Astrocyte (in vitro differentiated cells and primary cell): ENCODE measurements at regions not wholly inside any gene's neighbourhood (a gene's known extent, or its start where the extent isn't known, plus 50 kb on each side); places are given as distances from the start of the nearest gene placed in this dataset.
"Not testable (repeated sequence)": the region's sequence is repeated elsewhere in the genome, so short reads cannot be mapped to it uniquely, and the experiment has no call there.

Experiments
- DNase-seq: peaks from one replicate; pipeline ENCODE4 v3.0.0-alpha.2; 2010; ENCODE audit warnings: low read depth
- FAIRE-seq: peaks from 2 replicates; lab custom pipeline; 2011; peaks lifted over from hg19 to GRCh38; lab: Jason Lieb, UNC
- H2AFZ ChIP-seq: 2 replicates; pipeline ENCODE4 v1.6.0; 2012; ENCODE audit warnings: low read depth, low read length, inconsistent platforms
- H3K27ac ChIP-seq: 2 replicates; pipeline ENCODE4 v1.5.1; 2011; ENCODE audit warnings: low read depth, low read length, inconsistent platforms
- H3K27me3 ChIP-seq: 2 replicates; pipeline ENCODE4 v1.6.0; 2011; ENCODE audit warnings: low read length, inconsistent platforms; ENCODE audit not compliant: insufficient read depth
- H3K36me3 ChIP-seq: 2 replicates; pipeline ENCODE4 v1.5.1; 2011; ENCODE audit warnings: low read length, inconsistent platforms; ENCODE audit not compliant: insufficient read depth
- H3K4me1 ChIP-seq: 2 replicates; pipeline ENCODE4 v1.5.1; 2011; ENCODE audit warnings: low read length, inconsistent platforms; ENCODE audit not compliant: insufficient read depth
- H3K4me2 ChIP-seq: 2 replicates; pipeline ENCODE4 v1.6.0; 2012; ENCODE audit warnings: low read length, inconsistent platforms
- H3K4me3 ChIP-seq: 2 replicates; pipeline ENCODE4 v1.5.1; 2011; ENCODE audit warnings: low read depth, mild to moderate bottlenecking, low read length, inconsistent platforms; ENCODE audit not compliant: insufficient read depth
- H3K79me2 ChIP-seq: 2 replicates; pipeline ENCODE4 v1.6.0; 2012; ENCODE audit warnings: mild to moderate bottlenecking, low read length, inconsistent platforms; ENCODE audit not compliant: insufficient read depth
- H3K9ac ChIP-seq: 2 replicates; pipeline ENCODE4 v1.6.0; 2012; ENCODE audit warnings: mild to moderate bottlenecking, low read length, inconsistent platforms
- H3K9me3 ChIP-seq: 2 replicates; pipeline ENCODE4 v1.5.1; 2012; ENCODE audit warnings: low read depth, mild to moderate bottlenecking, low read length, inconsistent platforms; ENCODE audit not compliant: insufficient read depth
- H4K20me1 ChIP-seq: 2 replicates; pipeline ENCODE4 v1.6.0; 2012; ENCODE audit warnings: low read length, inconsistent platforms; ENCODE audit not compliant: insufficient read depth
- H3K27ac Mint-ChIP-seq: one replicate; pipeline ENCODE4 v1.8.0; 2021; ENCODE audit warnings: mild to moderate bottlenecking, mixed read lengths; ENCODE audit not compliant: unreplicated experiment
- H3K27me3 Mint-ChIP-seq: one replicate; pipeline ENCODE4 v1.8.0; 2021; ENCODE audit warnings: low read depth, mixed read lengths; ENCODE audit not compliant: unreplicated experiment
- H3K36me3 Mint-ChIP-seq: one replicate; pipeline ENCODE4 v1.8.0; 2021; ENCODE audit warnings: low read depth, mixed read lengths; ENCODE audit not compliant: unreplicated experiment
- H3K4me1 Mint-ChIP-seq: one replicate; pipeline ENCODE4 v1.8.0; 2021; ENCODE audit warnings: low read depth, mixed read lengths; ENCODE audit not compliant: unreplicated experiment
- H3K4me3 Mint-ChIP-seq: one replicate; pipeline ENCODE4 v1.8.0; 2021; ENCODE audit warnings: mild to moderate bottlenecking, moderate library complexity, mixed read lengths; ENCODE audit not compliant: unreplicated experiment
- H3K9me3 Mint-ChIP-seq: one replicate; pipeline ENCODE4 v1.8.0; 2021; ENCODE audit warnings: mild to moderate bottlenecking, mixed read lengths; ENCODE audit not compliant: unreplicated experiment
- EZH2 ChIP-seq: IDR thresholded peaks from 2 replicates; pipeline ENCODE4 v1.6.1; 2012; ENCODE audit warnings: mild to moderate bottlenecking, low read length, inconsistent platforms; ENCODE audit not compliant: insufficient read depth
- TF ChIP-seq, protein P1 (sequence below): IDR thresholded peaks from 2 replicates; pipeline ENCODE4 v1.5.1; 2011; ENCODE audit warnings: low read depth, mild to moderate bottlenecking, inconsistent platforms, low read length, moderate library complexity; ENCODE audit not compliant: insufficient read depth

DNA sequence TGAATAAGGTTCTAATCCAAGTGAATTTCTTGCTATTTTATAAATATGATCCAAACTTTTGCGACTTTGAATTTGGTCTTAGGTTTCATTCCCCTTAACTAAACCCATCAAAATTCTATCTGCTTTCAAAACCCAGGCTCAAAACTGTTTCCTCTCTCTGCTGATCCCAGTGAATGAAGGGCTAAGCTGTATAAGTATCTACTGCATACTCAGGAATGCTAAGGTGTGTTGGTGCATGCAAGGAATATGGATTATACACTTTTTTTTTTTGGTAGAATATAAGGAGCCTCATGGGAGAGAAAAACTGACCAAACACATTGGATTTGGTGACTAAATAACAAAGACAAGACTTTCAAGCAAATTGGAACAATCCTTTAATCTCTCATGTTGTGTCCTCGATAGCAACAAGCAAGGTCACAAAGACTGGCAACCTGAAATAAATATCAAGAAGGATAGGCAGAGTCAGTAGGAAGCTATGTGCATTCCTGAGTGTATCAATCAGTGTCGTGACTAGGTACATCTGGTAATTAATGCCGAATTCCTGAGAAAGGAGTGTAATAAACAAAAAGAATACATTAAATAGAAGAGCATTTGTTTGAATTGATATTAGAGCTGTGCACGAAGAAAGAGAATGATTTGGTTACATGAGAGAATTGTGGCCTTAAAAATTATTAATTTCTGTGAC, 74.3 kb upstream of the KCTD8 start:
- Mint-ChIP-seq H3K9me3 (no peaks in the 10 kb centered on the region), H3K4me3 (no peak overlapping the region), H3K36me3 (no peaks in the 10 kb centered on the region), H3K27me3 (no peaks in the 10 kb centered on the region), H3K4me1 (no peaks in the 10 kb centered on the region), H3K27ac (no peak overlapping the region)
- no peak overlapping the region for H3K9ac ChIP-seq
- H3K36me3 ChIP-seq, result no peaks in the 10 kb centered on the region
- no peak overlapping the region for H3K4me3 ChIP-seq
- H4K20me1 ChIP-seq, result no peaks in the 10 kb centered on the region
- no peak overlapping the region for H3K27ac ChIP-seq
- H3K79me2 ChIP-seq, result no peaks in the 10 kb centered on the region
- no peak for DNase-seq
- no peaks in the 10 kb centered on the region for H3K4me1 ChIP-seq
- TF ChIP-seq EZH2, result no peak
- TF ChIP-seq, protein P1, sequence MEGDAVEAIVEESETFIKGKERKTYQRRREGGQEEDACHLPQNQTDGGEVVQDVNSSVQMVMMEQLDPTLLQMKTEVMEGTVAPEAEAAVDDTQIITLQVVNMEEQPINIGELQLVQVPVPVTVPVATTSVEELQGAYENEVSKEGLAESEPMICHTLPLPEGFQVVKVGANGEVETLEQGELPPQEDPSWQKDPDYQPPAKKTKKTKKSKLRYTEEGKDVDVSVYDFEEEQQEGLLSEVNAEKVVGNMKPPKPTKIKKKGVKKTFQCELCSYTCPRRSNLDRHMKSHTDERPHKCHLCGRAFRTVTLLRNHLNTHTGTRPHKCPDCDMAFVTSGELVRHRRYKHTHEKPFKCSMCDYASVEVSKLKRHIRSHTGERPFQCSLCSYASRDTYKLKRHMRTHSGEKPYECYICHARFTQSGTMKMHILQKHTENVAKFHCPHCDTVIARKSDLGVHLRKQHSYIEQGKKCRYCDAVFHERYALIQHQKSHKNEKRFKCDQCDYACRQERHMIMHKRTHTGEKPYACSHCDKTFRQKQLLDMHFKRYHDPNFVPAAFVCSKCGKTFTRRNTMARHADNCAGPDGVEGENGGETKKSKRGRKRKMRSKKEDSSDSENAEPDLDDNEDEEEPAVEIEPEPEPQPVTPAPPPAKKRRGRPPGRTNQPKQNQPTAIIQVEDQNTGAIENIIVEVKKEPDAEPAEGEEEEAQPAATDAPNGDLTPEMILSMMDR, result no peak
- no peaks in the 10 kb centered on the region for H3K9me3 ChIP-seq
- FAIRE-seq, result no peak
- no peak overlapping the region for H3K4me2 ChIP-seq
- no peak overlapping the region for H2AFZ ChIP-seq
- no peaks in the 10 kb centered on the region for H3K27me3 ChIP-seq

DNA sequence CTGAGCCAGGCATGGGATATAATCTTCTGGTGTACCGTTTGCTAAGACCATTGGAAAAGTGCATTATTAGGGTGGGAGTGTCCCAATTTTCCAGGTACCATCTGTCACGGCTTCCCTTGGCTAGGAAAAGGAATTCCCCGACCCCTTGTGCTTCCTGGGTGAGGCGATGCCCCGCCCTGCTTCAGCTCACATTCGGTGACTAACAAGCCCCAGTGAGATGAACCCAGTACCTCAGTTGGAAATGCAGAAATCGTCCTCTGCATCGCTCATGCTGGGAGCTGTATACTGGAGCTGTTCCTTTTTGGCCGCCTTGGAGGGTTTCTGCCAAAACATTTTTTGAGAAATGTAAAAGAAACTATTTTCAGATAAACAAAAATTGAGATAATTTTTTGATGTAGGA, 53.6 kb upstream of the KCTD8 start:
- H3K36me3 ChIP-seq, H2AFZ ChIP-seq, H3K36me3 Mint-ChIP-seq, H3K9me3 ChIP-seq, H3K9me3 Mint-ChIP-seq, H3K4me3 Mint-ChIP-seq, H3K79me2 ChIP-seq, H3K27ac Mint-ChIP-seq, H3K27me3 ChIP-seq, H3K27me3 Mint-ChIP-seq, H3K4me3 ChIP-seq, H4K20me1 ChIP-seq, DNase-seq, H3K9ac ChIP-seq, H3K4me1 ChIP-seq, H3K4me2 ChIP-seq, FAIRE-seq, H3K27ac ChIP-seq, H3K4me1 Mint-ChIP-seq: not testable (repeated sequence)
